ENCODE measurements at regions not wholly inside any gene's neighbourhood (a gene's known extent, or its start where the extent isn't known, plus 50 kb on each side); places are given as distances from the start of the nearest gene placed in this dataset.
"Not testable (repeated sequence)": the region's sequence is repeated elsewhere in the genome, so short reads cannot be mapped to it uniquely, and the experiment has no call there.

DNA sequence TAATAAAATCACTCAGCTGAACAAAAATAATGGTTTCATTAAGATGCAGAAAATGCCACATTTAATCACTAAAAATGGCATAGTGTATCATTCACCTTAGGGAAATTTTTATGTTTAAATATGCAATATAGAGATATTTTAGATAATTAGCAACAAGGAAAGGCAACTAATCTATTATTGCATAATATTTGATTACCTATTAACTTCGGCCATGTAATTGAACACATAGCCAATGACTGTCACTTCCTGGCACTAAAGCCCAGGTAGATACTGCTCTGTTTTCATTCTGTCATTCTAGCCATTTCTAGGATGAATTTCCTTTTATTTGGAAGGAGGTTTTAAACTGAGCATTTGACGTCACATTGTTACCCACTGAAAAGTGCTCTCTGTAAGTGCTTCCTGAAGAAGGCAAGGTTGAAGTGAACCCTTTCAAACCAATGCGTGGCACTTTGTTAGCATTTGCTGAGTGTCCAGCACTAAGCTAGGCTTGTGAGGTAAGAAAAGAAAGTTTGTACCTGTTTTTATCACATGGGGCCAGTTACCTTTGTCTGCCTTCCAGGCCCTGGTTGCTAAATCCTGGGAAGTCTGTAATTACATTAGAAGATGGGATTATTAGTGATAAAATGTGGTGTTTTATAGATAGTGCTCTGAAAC lies 67.8 kb upstream of the LSM6 start:
- Mint-ChIP-seq H3K27me3 (ENCODE audit: low read depth) (peaks cover 6% of the 10 kb centered on the region), H3K4me1 (no peaks in the 10 kb centered on the region), H3K36me3 (no peaks in the 10 kb centered on the region), H3K27ac (no peak overlapping the region), H3K9me3 (no peaks in the 10 kb centered on the region), H3K4me3 (no peak overlapping the region)
- TF ChIP-seq, protein P1, sequence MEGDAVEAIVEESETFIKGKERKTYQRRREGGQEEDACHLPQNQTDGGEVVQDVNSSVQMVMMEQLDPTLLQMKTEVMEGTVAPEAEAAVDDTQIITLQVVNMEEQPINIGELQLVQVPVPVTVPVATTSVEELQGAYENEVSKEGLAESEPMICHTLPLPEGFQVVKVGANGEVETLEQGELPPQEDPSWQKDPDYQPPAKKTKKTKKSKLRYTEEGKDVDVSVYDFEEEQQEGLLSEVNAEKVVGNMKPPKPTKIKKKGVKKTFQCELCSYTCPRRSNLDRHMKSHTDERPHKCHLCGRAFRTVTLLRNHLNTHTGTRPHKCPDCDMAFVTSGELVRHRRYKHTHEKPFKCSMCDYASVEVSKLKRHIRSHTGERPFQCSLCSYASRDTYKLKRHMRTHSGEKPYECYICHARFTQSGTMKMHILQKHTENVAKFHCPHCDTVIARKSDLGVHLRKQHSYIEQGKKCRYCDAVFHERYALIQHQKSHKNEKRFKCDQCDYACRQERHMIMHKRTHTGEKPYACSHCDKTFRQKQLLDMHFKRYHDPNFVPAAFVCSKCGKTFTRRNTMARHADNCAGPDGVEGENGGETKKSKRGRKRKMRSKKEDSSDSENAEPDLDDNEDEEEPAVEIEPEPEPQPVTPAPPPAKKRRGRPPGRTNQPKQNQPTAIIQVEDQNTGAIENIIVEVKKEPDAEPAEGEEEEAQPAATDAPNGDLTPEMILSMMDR (IDR thresholded peaks at IDR 0.05; ENCODE audit: unreplicated experiment): no peak
- no peak for DNase-seq (ENCODE audit: low spot score in 2 of 2, unreplicated experiment in 2 of 2)

DNA sequence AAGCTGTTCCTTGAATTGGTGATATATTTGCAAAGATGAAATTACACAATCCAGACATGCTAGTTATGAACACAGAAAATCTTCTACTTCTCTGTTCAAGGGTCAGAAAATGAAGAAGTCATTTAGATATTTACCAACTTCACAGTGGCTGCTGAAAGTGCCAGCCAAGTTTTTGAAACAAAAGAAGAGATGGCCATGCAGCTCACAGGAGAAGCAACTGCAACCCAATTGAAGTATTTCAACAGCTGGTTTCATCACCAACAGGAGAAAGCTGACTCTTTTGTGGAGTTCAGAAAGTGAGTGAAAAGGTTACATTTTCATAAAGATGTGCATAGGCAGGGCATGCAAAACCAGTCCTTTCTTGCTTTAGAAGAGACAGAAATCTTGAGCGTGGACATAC lies 70.1 kb upstream of the LSM6 start:
- DNase-seq (ENCODE audit: low spot score in 2 of 2, unreplicated experiment in 2 of 2): no peak
- Mint-ChIP-seq H3K36me3 (no peaks in the 10 kb centered on the region), H3K4me1 (no peaks in the 10 kb centered on the region), H3K27ac (no peak overlapping the region), H3K27me3 (ENCODE audit: low read depth) (no peaks in the 10 kb centered on the region), H3K9me3 (no peaks in the 10 kb centered on the region), H3K4me3 (no peak overlapping the region)
- TF ChIP-seq, protein P1 (IDR thresholded peaks at IDR 0.05; ENCODE audit: unreplicated experiment): no peak

DNA sequence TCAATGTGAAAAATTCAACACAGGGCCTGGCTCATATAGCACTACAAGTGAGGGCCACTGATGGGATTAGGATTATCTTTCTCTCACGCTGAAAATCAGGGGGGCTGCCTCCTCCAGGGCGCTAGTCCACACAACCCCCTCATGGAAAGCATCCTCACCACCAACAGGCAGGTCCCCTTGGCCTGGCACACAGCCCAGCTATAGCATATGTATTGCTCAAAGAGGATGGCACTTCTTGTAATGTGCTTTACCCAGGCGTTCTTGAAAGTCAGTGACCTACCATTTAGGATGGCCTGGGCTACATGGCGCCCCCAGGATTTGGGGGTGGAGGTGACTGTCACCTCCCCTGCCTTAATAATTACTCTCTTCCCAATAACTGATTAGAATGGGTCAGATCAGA lies 71.0 kb upstream of the LSM6 start:
- Mint-ChIP-seq H3K4me1 (no peaks in the 10 kb centered on the region), H3K27ac (no peak overlapping the region), H3K9me3 (no peaks in the 10 kb centered on the region), H3K4me3 (no peak overlapping the region), H3K36me3 (no peaks in the 10 kb centered on the region), H3K27me3 (ENCODE audit: low read depth) (no peaks in the 10 kb centered on the region)
- TF ChIP-seq, protein P1 (IDR thresholded peaks at IDR 0.05; ENCODE audit: unreplicated experiment): no peak
- no peak for DNase-seq (ENCODE audit: low spot score in 2 of 2, unreplicated experiment in 2 of 2)

DNA sequence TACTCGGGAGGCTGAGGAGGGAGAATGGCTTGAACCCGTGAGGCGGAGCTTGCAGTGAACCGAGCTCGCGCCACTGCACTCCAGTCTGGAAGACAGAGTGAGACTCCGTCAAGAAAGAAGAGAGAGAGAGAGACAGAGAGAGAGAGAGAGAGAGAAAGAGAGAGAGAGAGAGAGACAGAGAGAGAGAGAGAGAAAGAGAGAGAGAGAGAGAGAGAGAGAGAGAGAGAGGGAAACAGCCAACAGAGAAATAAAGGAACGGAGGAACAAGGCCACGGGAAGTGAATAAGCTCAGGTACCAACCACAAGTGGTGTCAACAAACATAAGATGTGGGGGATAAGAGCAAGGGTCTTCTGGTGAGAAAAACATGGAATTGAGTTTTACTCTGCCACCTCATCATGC lies 71.5 kb upstream of the LSM6 start:
- H3K4me3 Mint-ChIP-seq; H3K4me1 Mint-ChIP-seq; H3K27me3 Mint-ChIP-seq (ENCODE audit: low read depth); H3K36me3 Mint-ChIP-seq; H3K27ac Mint-ChIP-seq; DNase-seq (ENCODE audit: low spot score in 2 of 2, unreplicated experiment in 2 of 2); H3K9me3 Mint-ChIP-seq: not testable (repeated sequence)

DNA sequence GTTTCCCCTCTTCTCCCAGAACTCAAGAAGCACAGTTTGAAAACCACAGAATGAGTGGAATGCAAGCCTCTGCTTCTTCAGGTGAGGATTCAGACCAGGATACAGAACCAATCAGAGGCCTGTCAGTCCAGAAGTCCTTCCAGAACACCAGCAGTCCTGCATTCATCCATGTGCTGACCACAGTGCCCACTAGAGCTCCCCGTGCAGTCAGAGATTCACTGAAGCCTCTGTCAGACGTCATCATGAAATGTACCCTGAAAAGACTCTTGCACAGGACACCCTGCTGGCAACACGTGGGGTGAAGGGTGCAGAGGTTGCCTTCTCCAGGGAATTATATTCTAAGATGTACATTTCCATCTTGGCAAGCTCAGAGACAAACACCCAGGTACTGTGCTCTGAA lies 75.9 kb upstream of the LSM6 start:
- H3K9me3 Mint-ChIP-seq: peaks cover 7% of the 10 kb centered on the region
- H3K4me3 Mint-ChIP-seq: no peak overlapping the region

DNA sequence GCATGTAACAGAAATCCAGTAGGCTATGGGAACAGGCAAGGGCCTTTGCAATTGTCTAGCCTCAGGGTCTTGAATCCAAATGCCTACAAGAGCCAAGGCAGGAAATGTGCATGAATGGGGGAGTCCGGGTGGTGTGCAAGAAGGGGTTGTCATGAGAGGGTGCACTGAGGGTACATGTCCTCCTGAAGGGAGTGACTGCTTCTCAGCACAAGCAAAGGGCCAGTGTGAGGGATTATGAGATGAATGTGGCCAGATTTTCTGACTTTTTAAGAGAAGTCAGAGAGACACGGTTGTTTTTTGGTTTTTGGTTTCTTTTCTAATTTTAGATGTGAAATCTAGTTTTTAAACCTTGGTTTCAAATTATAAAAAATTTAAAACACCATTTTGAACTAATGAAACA lies 76.5 kb upstream of the LSM6 start:
- Mint-ChIP-seq H3K4me1 (no peaks in the 10 kb centered on the region), H3K4me3 (no peak overlapping the region), H3K9me3 (peaks cover 7% of the 10 kb centered on the region), H3K27me3 (ENCODE audit: low read depth) (no peaks in the 10 kb centered on the region), H3K27ac (no peak overlapping the region), H3K36me3 (no peaks in the 10 kb centered on the region)
- TF ChIP-seq, protein P1 (IDR thresholded peaks at IDR 0.05; ENCODE audit: unreplicated experiment): no peak
- no peak for DNase-seq (ENCODE audit: low spot score in 2 of 2, unreplicated experiment in 2 of 2)

More for the DNA sequence above, 75.9 kb upstream of the LSM6 start:
- no peak for DNase-seq (ENCODE audit: low spot score in 2 of 2, unreplicated experiment in 2 of 2)
- Mint-ChIP-seq H3K27me3 (ENCODE audit: low read depth) (no peaks in the 10 kb centered on the region), H3K36me3 (no peaks in the 10 kb centered on the region), H3K27ac (no peak overlapping the region), H3K4me1 (no peaks in the 10 kb centered on the region)
- TF ChIP-seq, protein P1 (IDR thresholded peaks at IDR 0.05; ENCODE audit: unreplicated experiment): no peak
